Breast epithelium (tissue), 3 donors: ENCODE measurements at regions not wholly inside any gene's neighbourhood (a gene's known extent, or its start where the extent isn't known, plus 50 kb on each side); places are given as distances from the start of the nearest gene placed in this dataset.

Source experiments
- CTCF ChIP-seq, 3 donors: fragments of 450-650 bp; IDR thresholded peaks; one replicate each; pipeline ENCODE4 v1.5.1; 2016 to 2017; ENCODE audit warnings: antibody characterized with exemption in 3 of 3, mild to moderate bottlenecking in 3 of 3, moderate library complexity in 3 of 3
- POLR2A ChIP-seq: fragments of 450-650 bp; IDR thresholded peaks from one replicate; pipeline ENCODE4 v1.6.1; 2016; ENCODE audit warnings: antibody characterized with exemption, mild to moderate bottlenecking, moderate library complexity

GRCh38 chr16:26430618-26431017, 636.1 kb upstream of the C16orf82 start:
- no peak for TF ChIP-seq CTCF (IDR thresholded peaks at IDR 0.05)
- no peak for TF ChIP-seq POLR2A
